ENCODE measurements at regions not wholly inside any gene's neighbourhood (a gene's known extent, or its start where the extent isn't known, plus 50 kb on each side); places are given as distances from the start of the nearest gene placed in this dataset.

- Mint-ChIP-seq H3K4me3 (no peak overlapping the region), H3K27ac (no peak overlapping the region), H3K4me1 (ENCODE audit: low read depth) (no peaks in the 10 kb centered on the region), H3K27me3 (ENCODE audit: insufficient read depth) (no peaks in the 10 kb centered on the region), H3K9me3 (peaks cover 5% of the 10 kb centered on the region), H3K36me3 (ENCODE audit: low read depth) (no peaks in the 10 kb centered on the region)
- intact Hi-C loops (cut with micrococcal nuclease): no loop called here
- no peak for DNase-seq (ENCODE audit: low spot score)
Observed at GRCh38 chr5:2587189-2588031, 164.1 kb downstream of the IRX2 start.

- H3K9me3 Mint-ChIP-seq: peaks cover 11% of the 10 kb centered on the region
- H3K4me1 Mint-ChIP-seq (ENCODE audit: low read depth): no peaks in the 10 kb centered on the region
- no peak overlapping the region for H3K27ac Mint-ChIP-seq
- H3K36me3 Mint-ChIP-seq (ENCODE audit: low read depth): no peaks in the 10 kb centered on the region
- H3K27me3 Mint-ChIP-seq (ENCODE audit: insufficient read depth): no peaks in the 10 kb centered on the region
- intact Hi-C loops (cut with micrococcal nuclease): no loop called here
- DNase-seq (ENCODE audit: low spot score): no peak
- H3K4me3 Mint-ChIP-seq: no peak overlapping the region
Observed at GRCh38 chr5:2586016-2586715, 165.3 kb downstream of the IRX2 start.

GRCh38 chr5:2584579-2585269 is 166.8 kb downstream of the IRX2 start:
- no peaks in the 10 kb centered on the region for H3K4me1 Mint-ChIP-seq (ENCODE audit: low read depth)
- H3K9me3 Mint-ChIP-seq: peaks cover 11% of the 10 kb centered on the region
- intact Hi-C loops (cut with micrococcal nuclease): no loop called here

GRCh38 chr5:2582507-2582906 is 169.0 kb downstream of the IRX2 start:
- H3K4me3 Mint-ChIP-seq: no peak overlapping the region
- peaks cover 11% of the 10 kb centered on the region for H3K9me3 Mint-ChIP-seq
- H3K27ac Mint-ChIP-seq: no peak overlapping the region
- intact Hi-C loops (cut with micrococcal nuclease): no loop called here
- H3K36me3 Mint-ChIP-seq (ENCODE audit: low read depth): no peaks in the 10 kb centered on the region
- H3K27me3 Mint-ChIP-seq (ENCODE audit: insufficient read depth): no peaks in the 10 kb centered on the region
- H3K4me1 Mint-ChIP-seq (ENCODE audit: low read depth): no peaks in the 10 kb centered on the region
- no peak for DNase-seq (ENCODE audit: low spot score)

More at GRCh38 chr5:2584579-2585269, 166.8 kb downstream of the IRX2 start:
- Mint-ChIP-seq H3K36me3 (ENCODE audit: low read depth) (no peaks in the 10 kb centered on the region), H3K4me3 (no peak overlapping the region), H3K27me3 (ENCODE audit: insufficient read depth) (no peaks in the 10 kb centered on the region), H3K27ac (no peak overlapping the region)
- DNase-seq (ENCODE audit: low spot score): no peak

GRCh38 chr5:2582106-2582505 is 169.4 kb downstream of the IRX2 start:
- intact Hi-C loops (cut with micrococcal nuclease): no loop called here
- peaks cover 11% of the 10 kb centered on the region for H3K9me3 Mint-ChIP-seq
- no peak overlapping the region for H3K27ac Mint-ChIP-seq
- DNase-seq (ENCODE audit: low spot score): no peak
- H3K4me3 Mint-ChIP-seq: no peak overlapping the region
- H3K4me1 Mint-ChIP-seq (ENCODE audit: low read depth): no peaks in the 10 kb centered on the region
- no peaks in the 10 kb centered on the region for H3K27me3 Mint-ChIP-seq (ENCODE audit: insufficient read depth)
- H3K36me3 Mint-ChIP-seq (ENCODE audit: low read depth): no peaks in the 10 kb centered on the region

GRCh38 chr5:2581418-2581817 is 170.1 kb downstream of the IRX2 start:
- H3K4me1 Mint-ChIP-seq (ENCODE audit: low read depth): no peaks in the 10 kb centered on the region
- no peaks in the 10 kb centered on the region for H3K36me3 Mint-ChIP-seq (ENCODE audit: low read depth)
- intact Hi-C loops (cut with micrococcal nuclease): no loop called here
- no peak overlapping the region for H3K4me3 Mint-ChIP-seq
- peaks cover 11% of the 10 kb centered on the region for H3K9me3 Mint-ChIP-seq
- H3K27me3 Mint-ChIP-seq (ENCODE audit: insufficient read depth): no peaks in the 10 kb centered on the region
- H3K27ac Mint-ChIP-seq: no peak overlapping the region
- DNase-seq (ENCODE audit: low spot score): no peak

GRCh38 chr5:2579126-2579525 is 172.4 kb downstream of the IRX2 start:
- intact Hi-C loops (cut with micrococcal nuclease): no loop called here
- H3K4me3 Mint-ChIP-seq: no peak overlapping the region
- DNase-seq (ENCODE audit: low spot score): no peak
- no peaks in the 10 kb centered on the region for H3K4me1 Mint-ChIP-seq (ENCODE audit: low read depth)
- no peaks in the 10 kb centered on the region for H3K36me3 Mint-ChIP-seq (ENCODE audit: low read depth)
- peaks cover 9% of the 10 kb centered on the region for H3K9me3 Mint-ChIP-seq
- H3K27ac Mint-ChIP-seq: no peak overlapping the region
- no peaks in the 10 kb centered on the region for H3K27me3 Mint-ChIP-seq (ENCODE audit: insufficient read depth)

- no peaks in the 10 kb centered on the region for H3K36me3 Mint-ChIP-seq (ENCODE audit: low read depth)
- peaks cover 9% of the 10 kb centered on the region for H3K9me3 Mint-ChIP-seq
- H3K4me3 Mint-ChIP-seq: no peak overlapping the region
- no peak for DNase-seq (ENCODE audit: low spot score)
- no peaks in the 10 kb centered on the region for H3K4me1 Mint-ChIP-seq (ENCODE audit: low read depth)
- no peak overlapping the region for H3K27ac Mint-ChIP-seq
- H3K27me3 Mint-ChIP-seq (ENCODE audit: insufficient read depth): no peaks in the 10 kb centered on the region
- intact Hi-C loops (cut with micrococcal nuclease): no loop called here
Observed at GRCh38 chr5:2577312-2578036, 174.0 kb downstream of the IRX2 start.

- intact Hi-C loops (cut with micrococcal nuclease): no loop called here
- no peak for DNase-seq (ENCODE audit: low spot score)
- no peaks in the 10 kb centered on the region for H3K36me3 Mint-ChIP-seq (ENCODE audit: low read depth)
- H3K4me3 Mint-ChIP-seq: no peak overlapping the region
- H3K9me3 Mint-ChIP-seq: peaks cover 6% of the 10 kb centered on the region
- no peaks in the 10 kb centered on the region for H3K27me3 Mint-ChIP-seq (ENCODE audit: insufficient read depth)
- no peak overlapping the region for H3K27ac Mint-ChIP-seq
- H3K4me1 Mint-ChIP-seq (ENCODE audit: low read depth): no peaks in the 10 kb centered on the region
Observed at GRCh38 chr5:2576823-2577222, 174.7 kb downstream of the IRX2 start.

GRCh38 chr5:2575871-2576270 is 175.6 kb downstream of the IRX2 start:
- H3K4me1 Mint-ChIP-seq (ENCODE audit: low read depth): no peaks in the 10 kb centered on the region
- no peaks in the 10 kb centered on the region for H3K27me3 Mint-ChIP-seq (ENCODE audit: insufficient read depth)
- no peak overlapping the region for H3K27ac Mint-ChIP-seq
- H3K36me3 Mint-ChIP-seq (ENCODE audit: low read depth): no peaks in the 10 kb centered on the region
- no peak for DNase-seq (ENCODE audit: low spot score)
- H3K4me3 Mint-ChIP-seq: no peak overlapping the region
- H3K9me3 Mint-ChIP-seq: peaks cover 3% of the 10 kb centered on the region
- intact Hi-C loops (cut with micrococcal nuclease): no loop called here

- Mint-ChIP-seq H3K27ac (no peak overlapping the region), H3K36me3 (ENCODE audit: low read depth) (no peaks in the 10 kb centered on the region), H3K4me1 (ENCODE audit: low read depth) (no peaks in the 10 kb centered on the region), H3K9me3 (peaks cover 3% of the 10 kb centered on the region), H3K27me3 (ENCODE audit: insufficient read depth) (no peaks in the 10 kb centered on the region), H3K4me3 (no peak overlapping the region)
- DNase-seq (ENCODE audit: low spot score): no peak
- intact Hi-C loops (cut with micrococcal nuclease): no loop called here
Observed at GRCh38 chr5:2575292-2575691, 176.2 kb downstream of the IRX2 start.

GRCh38 chr5:2574155-2574554 is 177.3 kb downstream of the IRX2 start:
- intact Hi-C loops (cut with micrococcal nuclease): no loop called here
- Mint-ChIP-seq H3K27ac (no peak overlapping the region), H3K4me3 (no peak overlapping the region), H3K36me3 (ENCODE audit: low read depth) (no peaks in the 10 kb centered on the region), H3K27me3 (ENCODE audit: insufficient read depth) (no peaks in the 10 kb centered on the region), H3K9me3 (peaks cover 3% of the 10 kb centered on the region), H3K4me1 (ENCODE audit: low read depth) (no peaks in the 10 kb centered on the region)
- no peak for DNase-seq (ENCODE audit: low spot score)
